HCT116 (cell line): ENCODE measurements at regions not wholly inside any gene's neighbourhood (a gene's known extent, or its start where the extent isn't known, plus 50 kb on each side); places are given as distances from the start of the nearest gene placed in this dataset.

ENCODE experiments used
- ATAC-seq: fragments of 200-7000 bp; cut with Tn5 transposase; 2 replicates; pipeline ENCODE4 v1.9.1; 2020; ENCODE audit warnings: mild to moderate bottlenecking, moderate library complexity
- BruUV-seq: library from RNA; stranded (reverse); fragments of 400-500 nt; replicated peaks from 2 replicates; lab custom pipeline; 2021; lab: Mats Ljungman, UMichigan
- CTCF ChIA-PET: fragments of 300-600 bp; sonication (Branson Sonifier 250); formaldehyde crosslinking; loops from one replicate; lab custom pipeline; 2021; ENCODE audit warnings: antibody characterized with exemption; lab: Charles Lee
- POLR2A ChIA-PET: fragments of 300-600, 350-600 bp; sonication (Branson Sonifier 250); formaldehyde crosslinking; loops from one replicate; lab custom pipeline; 2021; ENCODE audit warnings: antibody characterized with exemption; lab: Charles Lee
- RAD21 ChIA-PET, 2 experiments: fragments of 300-600 bp; sonication (Branson Sonifier 250); formaldehyde crosslinking; loops; one replicate each; lab custom pipeline; 2023; ENCODE audit warnings: low total read pairs in 2 of 2; ENCODE audit not compliant: uncharacterized antibody in 2 of 2, unreplicated experiment in 2 of 2, low non-redundant PET in 1 of 2; lab: Charles Lee
- DNase-seq: peaks from one replicate; pipeline ENCODE4 v3.0.0-alpha.2; 2010; ENCODE audit warnings: low read depth, low spot score
- H2AFZ ChIP-seq: fragments of 200-600 bp; shearing (Covaris generic), sonication (generic); 2 replicates; pipeline ENCODE4 v1.6.1; 2017; ENCODE audit warnings: low read depth, mixed run types, mixed read lengths, antibody characterized with exemption, low read length; ENCODE audit not compliant: poor library complexity, severe bottlenecking
- H3K27ac ChIP-seq: 2 replicates; pipeline ENCODE4 v1.5.1; 2012; ENCODE audit warnings: low read depth, low read length
- H3K27me3 ChIP-seq: fragments of 200-600 bp; sonication (generic); 2 replicates; pipeline ENCODE4 v1.6.1; 2016; ENCODE audit warnings: mixed run types, low read length, mixed read lengths; ENCODE audit not compliant: insufficient read depth
- H3K36me3 ChIP-seq, 2 experiments: fragments of 200-500 bp in 1 of 2; fragments of 200-600 bp in 1 of 2; sonication (Bioruptor generic) in 1 of 2; sonication (generic) in 1 of 2; 2 replicates each; pipeline versions ENCODE4 v1.5.1 to v1.6.1; 2014 to 2016; ENCODE audit warnings: low read length in 2 of 2, inconsistent platforms in 1 of 2, mixed read lengths in 1 of 2, mixed run types in 1 of 2; ENCODE audit not compliant: insufficient read depth in 2 of 2, control insufficient read depth in 1 of 2
- H3K4me1 ChIP-seq, 2 experiments: fragments of 200-600 bp in 1 of 2; sonication (generic) in 1 of 2; 2 replicates each; pipeline versions ENCODE4 v1.5.1 to v1.6.1; 2012 to 2017; ENCODE audit warnings: low read length in 2 of 2, inconsistent platforms in 1 of 2, mild to moderate bottlenecking in 1 of 2, mixed read lengths in 1 of 2, mixed run types in 1 of 2, moderate library complexity in 1 of 2; ENCODE audit not compliant: insufficient read depth in 2 of 2, control insufficient read depth in 1 of 2
- H3K4me2 ChIP-seq: fragments of 200-600 bp; sonication (generic); 2 replicates; pipeline ENCODE4 v1.6.1; 2017; ENCODE audit warnings: mixed run types, low read length, mixed read lengths
- H3K4me3 ChIP-seq, 2 experiments: fragments of 200-600 bp in 1 of 2; sonication (generic) in 1 of 2; replicated peaks in 1 of 2; 2 replicates each; pipeline ENCODE4 v1.5.1; 2011 to 2016; ENCODE audit warnings: low read length in 2 of 2, control low read depth in 1 of 2, low read depth in 1 of 2, mild to moderate bottlenecking in 1 of 2, mixed read lengths in 1 of 2, mixed run types in 1 of 2
- H3K79me2 ChIP-seq: fragments of 200-600 bp; sonication (generic); 2 replicates; pipeline ENCODE4 v1.6.1; 2017; ENCODE audit warnings: mild to moderate bottlenecking, mixed run types, low read length, moderate library complexity, mixed read lengths; ENCODE audit not compliant: insufficient read depth
- H3K9ac ChIP-seq: fragments of 200-600 bp; sonication (generic); 2 replicates; pipeline ENCODE4 v1.6.1; 2016; ENCODE audit warnings: low read length, mixed read lengths
- H3K9me2 ChIP-seq: fragments of 200-600 bp; sonication (generic), shearing (Covaris generic); 2 replicates; pipeline ENCODE4 v1.6.1; 2017; ENCODE audit warnings: mixed run types, mild to moderate bottlenecking, moderate library complexity; ENCODE audit not compliant: insufficient read depth
- H3K9me3 ChIP-seq, 2 experiments: fragments of 200-500 bp in 1 of 2; fragments of 200-600 bp in 1 of 2; sonication (Bioruptor generic) in 1 of 2; sonication (generic) in 1 of 2; 2 replicates each; pipeline ENCODE4 v1.6.1; 2014 to 2017; ENCODE audit warnings: low read length in 2 of 2, mixed read lengths in 2 of 2, inconsistent platforms in 1 of 2, low read depth in 1 of 2, mild to moderate bottlenecking in 1 of 2, mixed run types in 1 of 2, moderate library complexity in 1 of 2; ENCODE audit not compliant: control insufficient read depth in 1 of 2, insufficient read depth in 1 of 2
- H4K20me1 ChIP-seq: fragments of 200-600 bp; sonication (generic), shearing (Covaris generic); 2 replicates; pipeline ENCODE4 v1.6.1; 2017; ENCODE audit warnings: mixed run types, mild to moderate bottlenecking, moderate library complexity; ENCODE audit not compliant: insufficient read depth
- ATF3 ChIP-seq: IDR thresholded peaks from 2 replicates; pipeline ENCODE4 v1.6.1; 2012
- CTCF ChIP-seq, 3 experiments: fragments of 200-600 bp in 1 of 3; sonication (generic) in 1 of 3; IDR thresholded peaks in 2 of 3; conservative IDR thresholded peaks in 1 of 3; 2 replicates each; pipeline ENCODE4 v1.5.1; 2012 to 2017; ENCODE audit warnings: low read depth in 2 of 3, low read length in 2 of 3, antibody characterized with exemption in 1 of 3, borderline replicate concordance in 1 of 3, control low read depth in 1 of 3, mild to moderate bottlenecking in 1 of 3, mixed read lengths in 1 of 3, mixed run types in 1 of 3, moderate library complexity in 1 of 3; ENCODE audit not compliant: insufficient read depth in 1 of 3
- EGR1 ChIP-seq: IDR thresholded peaks from 2 replicates; pipeline ENCODE4 v1.6.1; 2012; ENCODE audit warnings: low read depth
- EZH2 ChIP-seq: fragments of 200-600 bp; sonication (generic); IDR thresholded peaks from 2 replicates; pipeline ENCODE4 v1.6.1; 2017; ENCODE audit warnings: antibody characterized with exemption, mixed run types
- EZH2phosphoT487 ChIP-seq: fragments of 200-600 bp; IDR thresholded peaks from 2 replicates; pipeline ENCODE4 v1.6.1; 2018; ENCODE audit warnings: antibody characterized with exemption, borderline replicate concordance
- FOSL1 ChIP-seq: IDR thresholded peaks from 2 replicates; pipeline ENCODE4 v1.6.1; 2012; ENCODE audit warnings: low read depth
- MAX ChIP-seq: IDR thresholded peaks from 2 replicates; pipeline ENCODE4 v1.6.1; 2012
- POLR2A ChIP-seq: IDR thresholded peaks from 2 replicates; pipeline ENCODE4 v1.7.0; 2011; ENCODE audit warnings: borderline replicate concordance; ENCODE audit not compliant: insufficient read depth, insufficient read length; ENCODE audit errors: extremely low read depth
- RAD21 ChIP-seq: IDR thresholded peaks from 2 replicates; pipeline ENCODE4 v1.6.1; 2012; ENCODE audit warnings: low read depth, mild to moderate bottlenecking
- SP1 ChIP-seq: IDR thresholded peaks from 2 replicates; pipeline ENCODE4 v1.6.1; 2012; ENCODE audit warnings: low read depth
- SRF ChIP-seq: IDR thresholded peaks from 2 replicates; pipeline ENCODE4 v1.6.1; 2012; ENCODE audit warnings: low read depth
- YY1 ChIP-seq: IDR thresholded peaks from 2 replicates; pipeline ENCODE4 v1.6.1; 2011; ENCODE audit warnings: low read length, low read depth, moderate library complexity, mild to moderate bottlenecking; ENCODE audit not compliant: insufficient replicate concordance; ENCODE audit errors: extremely low read depth
- ZFX ChIP-seq: fragments of 450-650 bp; IDR thresholded peaks from 2 replicates; pipeline ENCODE4 v1.6.1; 2017
- intact Hi-C: fragments of 100-400 bp; cut with micrococcal nuclease; formaldehyde crosslinking; loops from 2 replicates; pipeline ENCODE4 v1.10.0; 2022

- Histone ChIP-seq H3K9me2 (no peaks in the 10 kb centered on the region), H3K9me3 (no peaks in the 10 kb centered on the region), H2AFZ (no peak overlapping the region), H3K4me1 (no peaks in the 10 kb centered on the region), H3K36me3 (no peaks in the 10 kb centered on the region), H4K20me1 (no peaks in the 10 kb centered on the region), H3K4me2 (no peak overlapping the region), H3K27me3 (no peaks in the 10 kb centered on the region), H3K4me3 (no peak overlapping the region), H3K79me2 (no peaks in the 10 kb centered on the region), H3K27ac (no peak overlapping the region), H3K9ac (no peak overlapping the region)
- CTCF ChIA-PET = no interaction called here
- RAD21 ChIA-PET = no interaction called here
- POLR2A ChIA-PET = no interaction called here
- ATAC-seq (peak; percentile 66; the same call in 1 of the 2 replicates), DNase-seq (peak; percentile 13)
- no TSS peak for BruUV-seq
- no peak for TF ChIP-seq EZH2
- TF ChIP-seq EZH2phosphoT487 = no peak
- peak; percentile 48 for TF ChIP-seq RAD21
- TF ChIP-seq ZFX = no peak
- no peak for TF ChIP-seq MAX
- no peak for TF ChIP-seq SP1
- no peak for TF ChIP-seq POLR2A
- TF ChIP-seq CTCF (IDR thresholded peaks at IDR 0.05 in 2 of 3, conservative IDR thresholded peaks at IDR 0.05 in 1 of 3; ENCODE audit: borderline replicate concordance in 1 of 3, insufficient read depth in 1 of 3, low read depth in 2 of 3, low read length in 2 of 3) = peak in 2 of 3 experiments; percentile 7 to 24; a peak in 1 of 6 replicates
- no peak for TF ChIP-seq YY1
- TF ChIP-seq FOSL1 = no peak
- no peak for TF ChIP-seq EGR1
- TF ChIP-seq SRF = no peak
- TF ChIP-seq ATF3 = no peak
- intact Hi-C loops = loop anchor here (2.0 kb wide), 2 partner anchors 494 to 738 kb away; partner anchors contain the start of gene TBL1X
Observed at GRCh38 chrX:8971116-8971515, 62.8 kb downstream of the FAM9B start.
